Colonic mucosa (tissue), 4 donors: ENCODE measurements at regions not wholly inside any gene's neighbourhood (a gene's known extent, or its start where the extent isn't known, plus 50 kb on each side); places are given as distances from the start of the nearest gene placed in this dataset.

Experiments
- DNase-seq: peaks from one replicate; pipeline ENCODE4 v3.0.0-alpha.2; 2020
- H3K27ac ChIP-seq: fragments of 200-600 bp; one replicate; pipeline ENCODE4 v1.8.0; 2021
- H3K27me3 ChIP-seq: fragments of 200-600 bp; one replicate; pipeline ENCODE4 v1.8.0; 2021
- H3K36me3 ChIP-seq: fragments of 200-600 bp; one replicate; pipeline ENCODE4 v1.8.0; 2021
- H3K4me1 ChIP-seq: fragments of 200-600 bp; one replicate; pipeline ENCODE4 v1.8.0; 2021; ENCODE audit warnings: mild to moderate bottlenecking
- H3K4me3 ChIP-seq: fragments of 200-600 bp; one replicate; pipeline ENCODE4 v1.8.0; 2021
- H3K9ac ChIP-seq, 2 donors: one replicate each; pipeline ENCODE4 v1.7.0; 2013; ENCODE audit warnings: control low read depth in 2 of 2, low read depth in 2 of 2, low read length in 2 of 2
- H3K9me3 ChIP-seq: fragments of 200-600 bp; one replicate; pipeline ENCODE4 v1.8.0; 2021
- intact Hi-C: fragments of 100-400 bp; cut with DNase I; formaldehyde crosslinking; loops from one replicate; pipeline ENCODE4 v1.14.1; 2022
- TF ChIP-seq, protein P1 (sequence below): fragments of 200-600 bp; IDR thresholded peaks from one replicate; pipeline ENCODE4 v1.8.0; 2022; ENCODE audit warnings: antibody characterized with exemption, mild to moderate bottlenecking
- donor health status: healthy.
- donor health status: DM: no; HTN: no; CAD: no.
- donor health status: DM: no; HTN: no; CAD: no.

DNA sequence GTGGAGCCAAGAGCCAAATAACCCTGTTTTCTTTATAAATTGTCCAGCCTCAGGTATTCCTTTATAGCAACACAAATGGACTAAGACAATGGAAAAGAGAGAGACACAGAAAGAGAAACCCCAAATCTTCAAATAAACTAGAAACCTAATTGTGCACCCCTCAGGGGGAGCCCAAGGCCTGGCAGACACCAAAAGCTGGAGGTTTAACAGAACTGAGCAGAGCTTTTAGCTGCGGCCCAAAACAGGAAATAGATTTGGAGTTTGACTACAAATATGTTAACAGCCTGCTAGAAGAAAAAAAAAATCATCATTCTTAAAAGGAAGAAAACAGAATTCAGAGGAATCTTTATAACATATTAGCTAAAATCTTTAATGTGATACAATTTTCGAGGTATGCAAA lies 1135.0 kb downstream of the GATA3 start:
- TF ChIP-seq, protein P1, sequence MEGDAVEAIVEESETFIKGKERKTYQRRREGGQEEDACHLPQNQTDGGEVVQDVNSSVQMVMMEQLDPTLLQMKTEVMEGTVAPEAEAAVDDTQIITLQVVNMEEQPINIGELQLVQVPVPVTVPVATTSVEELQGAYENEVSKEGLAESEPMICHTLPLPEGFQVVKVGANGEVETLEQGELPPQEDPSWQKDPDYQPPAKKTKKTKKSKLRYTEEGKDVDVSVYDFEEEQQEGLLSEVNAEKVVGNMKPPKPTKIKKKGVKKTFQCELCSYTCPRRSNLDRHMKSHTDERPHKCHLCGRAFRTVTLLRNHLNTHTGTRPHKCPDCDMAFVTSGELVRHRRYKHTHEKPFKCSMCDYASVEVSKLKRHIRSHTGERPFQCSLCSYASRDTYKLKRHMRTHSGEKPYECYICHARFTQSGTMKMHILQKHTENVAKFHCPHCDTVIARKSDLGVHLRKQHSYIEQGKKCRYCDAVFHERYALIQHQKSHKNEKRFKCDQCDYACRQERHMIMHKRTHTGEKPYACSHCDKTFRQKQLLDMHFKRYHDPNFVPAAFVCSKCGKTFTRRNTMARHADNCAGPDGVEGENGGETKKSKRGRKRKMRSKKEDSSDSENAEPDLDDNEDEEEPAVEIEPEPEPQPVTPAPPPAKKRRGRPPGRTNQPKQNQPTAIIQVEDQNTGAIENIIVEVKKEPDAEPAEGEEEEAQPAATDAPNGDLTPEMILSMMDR = no peak
- Histone ChIP-seq H3K4me1 (no peaks in the 10 kb centered on the region), H3K9me3 (no peaks in the 10 kb centered on the region), H3K36me3 (no peaks in the 10 kb centered on the region), H3K9ac (no peak overlapping the region), H3K27me3 (no peaks in the 10 kb centered on the region), H3K27ac (no peak overlapping the region), H3K4me3 (no peak overlapping the region)
- no peak for DNase-seq
- intact Hi-C loops = no loop called here

DNA sequence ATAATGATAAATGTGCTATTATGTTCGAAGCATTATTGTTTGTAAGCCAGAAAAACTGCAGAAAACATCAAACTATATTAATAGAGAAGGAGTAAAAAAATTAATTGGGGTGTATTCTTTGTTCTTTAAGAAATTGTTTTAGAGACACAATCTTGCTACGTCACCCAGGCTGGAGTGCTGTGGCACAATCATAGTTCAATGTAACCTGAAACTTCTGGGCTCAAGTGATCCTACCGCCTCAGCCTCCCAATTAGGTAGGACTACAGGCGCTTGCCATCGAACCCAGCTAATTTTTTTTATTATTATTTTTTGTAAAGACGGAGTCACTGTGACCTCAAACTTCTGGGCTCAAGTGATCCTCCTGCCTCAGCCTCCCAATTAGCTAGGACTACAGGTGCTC lies 1138.6 kb downstream of the GATA3 start:
- Histone ChIP-seq H3K4me3 (no peak overlapping the region), H3K9me3 (no peaks in the 10 kb centered on the region), H3K9ac (no peak overlapping the region), H3K4me1 (no peaks in the 10 kb centered on the region), H3K36me3 (no peaks in the 10 kb centered on the region), H3K27me3 (no peaks in the 10 kb centered on the region), H3K27ac (no peak overlapping the region)
- TF ChIP-seq, protein P1 = no peak
- no peak for DNase-seq
- intact Hi-C loops = no loop called here

DNA sequence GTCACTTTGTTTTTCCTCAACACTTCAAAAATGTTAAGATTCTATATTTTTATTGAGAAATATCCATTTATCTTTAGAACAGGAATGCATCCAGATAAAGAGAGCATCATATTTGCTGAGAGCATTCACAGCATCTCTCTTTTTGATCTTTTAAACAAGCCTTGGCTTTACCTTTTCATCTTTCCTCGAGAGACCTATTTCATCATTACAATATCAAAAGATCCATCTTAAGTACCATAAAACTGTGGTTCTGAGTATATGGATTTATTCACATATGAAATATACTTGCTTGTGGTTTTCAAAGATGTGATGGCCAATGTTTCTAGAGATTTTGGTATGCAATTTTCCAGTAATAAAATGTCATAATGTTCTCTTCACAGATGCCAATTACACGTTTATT lies 1140.9 kb downstream of the GATA3 start:
- no peaks in the 10 kb centered on the region for H3K27me3 ChIP-seq
- no peak overlapping the region for H3K4me3 ChIP-seq
- H3K9ac ChIP-seq = no peak overlapping the region
- H3K36me3 ChIP-seq = no peaks in the 10 kb centered on the region
- DNase-seq = no peak
- no peaks in the 10 kb centered on the region for H3K4me1 ChIP-seq
- no peak overlapping the region for H3K27ac ChIP-seq
- TF ChIP-seq, protein P1 = no peak
- intact Hi-C loops = no loop called here
- H3K9me3 ChIP-seq = no peaks in the 10 kb centered on the region

DNA sequence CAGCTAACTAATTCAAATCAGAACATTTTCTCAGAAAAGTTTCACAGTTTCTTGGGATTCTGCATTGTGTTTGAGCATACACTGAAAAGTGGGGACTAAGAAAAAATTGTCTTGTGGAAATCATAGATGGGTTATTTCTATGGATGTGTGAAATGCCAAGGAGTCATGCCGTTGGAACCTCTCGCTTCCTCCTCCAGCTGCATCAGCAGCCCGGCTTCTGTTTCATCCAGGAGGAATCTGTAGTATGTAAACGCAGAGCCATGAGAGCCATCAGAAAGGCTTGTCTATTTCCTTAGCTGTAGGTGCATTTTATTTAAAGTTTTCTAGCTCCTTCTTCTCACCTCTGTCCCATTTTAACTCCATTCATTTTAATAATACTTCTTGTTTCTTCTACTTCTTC lies 1144.1 kb downstream of the GATA3 start:
- Histone ChIP-seq H3K4me3 (no peak overlapping the region), H3K27ac (no peak overlapping the region), H3K27me3 (no peaks in the 10 kb centered on the region), H3K9me3 (no peaks in the 10 kb centered on the region), H3K9ac (no peak overlapping the region), H3K36me3 (no peaks in the 10 kb centered on the region), H3K4me1 (no peaks in the 10 kb centered on the region)
- TF ChIP-seq, protein P1 = no peak
- intact Hi-C loops = no loop called here
- DNase-seq = no peak

DNA sequence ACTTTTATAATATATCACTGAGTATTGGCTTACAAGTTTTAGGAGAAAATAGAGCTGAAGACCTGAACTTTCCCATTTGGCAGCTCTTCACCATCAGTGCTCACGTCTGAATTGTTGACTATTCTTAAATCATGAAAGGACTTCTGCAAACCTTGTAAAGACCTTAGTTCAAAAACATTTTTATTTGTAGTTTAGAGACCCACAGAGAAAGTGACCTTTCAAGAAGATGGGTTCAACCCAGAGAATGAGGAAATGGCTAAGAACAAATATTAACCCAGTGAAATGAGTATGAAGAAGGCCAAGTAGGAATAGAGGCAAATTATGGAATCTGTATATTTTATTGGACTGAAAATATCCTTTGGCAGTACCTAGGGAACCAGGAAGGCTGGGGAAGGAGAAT lies 1151.1 kb downstream of the GATA3 start:
- TF ChIP-seq, protein P1 = no peak
- Histone ChIP-seq H3K9ac (no peak overlapping the region), H3K27me3 (no peaks in the 10 kb centered on the region), H3K9me3 (no peaks in the 10 kb centered on the region), H3K4me1 (no peaks in the 10 kb centered on the region), H3K4me3 (no peak overlapping the region), H3K36me3 (no peaks in the 10 kb centered on the region), H3K27ac (no peak overlapping the region)
- DNase-seq = no peak
- intact Hi-C loops = loop anchor here (5.0 kb wide), 1 partner anchor 1333 kb away; no protein-coding TSS in a partner anchor
